ENCODE measurements at regions not wholly inside any gene's neighbourhood (a gene's known extent, or its start where the extent isn't known, plus 50 kb on each side); places are given as distances from the start of the nearest gene placed in this dataset.
A peak's percentile ranks its signal among the peaks of the same experiment; 100 is the strongest.

- Histone ChIP-seq H3K36me3 (ENCODE audit: control insufficient read depth, insufficient read depth, low read length) (no peaks in the 10 kb centered on the region), H3K9ac (ENCODE audit: extremely low read depth, low read length, poor library complexity, severe bottlenecking) (no peak overlapping the region), H3K27ac (ENCODE audit: low read depth, low read length) (no peak overlapping the region), H3K27me3 (ENCODE audit: control insufficient read depth, insufficient read depth, low read length, poor library complexity, severe bottlenecking) (no peaks in the 10 kb centered on the region), H3K4me1 (ENCODE audit: control insufficient read depth, insufficient read depth, low read length) (no peaks in the 10 kb centered on the region), H3K9me3 (ENCODE audit: control insufficient read depth, low read length) (peaks cover 20% of the 10 kb centered on the region), H3K4me3 (ENCODE audit: low read length) (no peak overlapping the region)
- H3K27me3 Mint-ChIP-seq (ENCODE audit: insufficient read depth) = no peaks in the 10 kb centered on the region
- TF ChIP-seq CTCF (conservative IDR thresholded peaks at IDR 0.05) = no peak
- no peak overlapping the region for H3K4me3 Mint-ChIP-seq
- DNase-seq = no peak
- no peaks in the 10 kb centered on the region for H3K36me3 Mint-ChIP-seq (ENCODE audit: low read depth)
- no peak overlapping the region for H3K27ac Mint-ChIP-seq
- peaks cover 14% of the 10 kb centered on the region for H3K9me3 Mint-ChIP-seq
- 88 to 100% methylated on average over 2 to 3 of the region's 3 CpGs for WGBS, 2 experiments (ENCODE audit: insufficient coverage in 1 of 2, insufficient read length in 1 of 2)
- no peaks in the 10 kb centered on the region for H3K4me1 Mint-ChIP-seq
These were observed 132.3 kb upstream of the VSTM2A start for GRCh38 chr7:54409917-54410316.

GRCh38 chr7:54416678-54417077, 125.5 kb upstream of the VSTM2A start:
- Histone ChIP-seq H3K4me1 (ENCODE audit: control insufficient read depth, insufficient read depth, low read length) (no peaks in the 10 kb centered on the region), H3K36me3 (ENCODE audit: control insufficient read depth, insufficient read depth, low read length) (no peaks in the 10 kb centered on the region), H3K27ac (ENCODE audit: low read depth, low read length) (no peak overlapping the region), H3K9me3 (ENCODE audit: control insufficient read depth, low read length) (peaks cover under 1% of the 10 kb centered on the region), H3K27me3 (ENCODE audit: control insufficient read depth, insufficient read depth, low read length, poor library complexity, severe bottlenecking) (no peaks in the 10 kb centered on the region), H3K9ac (ENCODE audit: extremely low read depth, low read length, poor library complexity, severe bottlenecking) (no peak overlapping the region), H3K4me3 (ENCODE audit: low read length) (no peak overlapping the region)
- Mint-ChIP-seq H3K4me1 (peaks cover 2% of the 10 kb centered on the region), H3K4me3 (no peak overlapping the region), H3K36me3 (ENCODE audit: low read depth) (no peaks in the 10 kb centered on the region), H3K9me3 (no peaks in the 10 kb centered on the region), H3K27ac (no peak overlapping the region), H3K27me3 (ENCODE audit: insufficient read depth) (no peaks in the 10 kb centered on the region)
- 80 to 82% methylated on average over 1 to 3 of the region's 3 CpGs for WGBS, 2 experiments (ENCODE audit: insufficient coverage in 1 of 2, insufficient read length in 1 of 2)
- TF ChIP-seq CTCF (conservative IDR thresholded peaks at IDR 0.05) = no peak
- no peak for DNase-seq

DNA sequence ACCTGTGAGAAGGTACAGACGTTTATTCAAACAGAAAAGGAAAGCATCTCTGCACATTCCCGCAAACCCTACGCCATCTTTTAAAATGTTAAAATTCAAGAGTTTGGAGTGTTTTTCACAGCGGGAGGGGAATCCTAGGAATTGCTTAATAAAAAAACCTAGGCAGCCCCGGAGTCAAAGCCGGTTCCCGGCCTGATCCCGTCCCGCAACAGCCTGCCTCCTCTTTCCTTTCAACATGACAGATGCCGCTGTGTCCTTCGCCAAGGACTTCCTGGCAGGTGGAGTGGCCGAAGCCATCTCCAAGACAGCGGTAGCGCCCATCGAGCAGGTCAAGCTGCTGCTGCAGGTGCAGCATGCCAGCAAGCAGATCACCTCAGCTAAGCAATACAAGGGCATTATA, 123.0 kb upstream of the VSTM2A start:
- no peaks in the 10 kb centered on the region for H3K4me1 ChIP-seq (ENCODE audit: control insufficient read depth, insufficient read depth, low read length)

More for the DNA sequence above, 123.0 kb upstream of the VSTM2A start:
- H3K36me3 Mint-ChIP-seq (ENCODE audit: low read depth) = no peaks in the 10 kb centered on the region
- TF ChIP-seq CTCF (conservative IDR thresholded peaks at IDR 0.05) = no peak
- H3K4me1 Mint-ChIP-seq = peaks cover 2% of the 10 kb centered on the region
- no peak overlapping the region for H3K4me3 Mint-ChIP-seq
- no peaks in the 10 kb centered on the region for H3K27me3 Mint-ChIP-seq (ENCODE audit: insufficient read depth)
- Histone ChIP-seq H3K27me3 (ENCODE audit: control insufficient read depth, insufficient read depth, low read length, poor library complexity, severe bottlenecking) (no peaks in the 10 kb centered on the region), H3K27ac (ENCODE audit: low read depth, low read length) (no peak overlapping the region), H3K4me3 (ENCODE audit: low read length) (no peak overlapping the region), H3K9me3 (ENCODE audit: control insufficient read depth, low read length) (no peaks in the 10 kb centered on the region), H3K9ac (ENCODE audit: extremely low read depth, low read length, poor library complexity, severe bottlenecking) (no peak overlapping the region), H3K36me3 (ENCODE audit: control insufficient read depth, insufficient read depth, low read length) (no peaks in the 10 kb centered on the region)
- H3K9me3 Mint-ChIP-seq = no peaks in the 10 kb centered on the region
- H3K27ac Mint-ChIP-seq = no peak overlapping the region
- WGBS, 2 experiments (ENCODE audit: insufficient coverage in 1 of 2, insufficient read length in 1 of 2) = 93 to 94% methylated on average over 4 to 15 of the region's 15 CpGs
- peak; percentile 60 for DNase-seq

Data from endodermal cell (in vitro differentiated cells).